Spleen (tissue), 11 donors: ENCODE measurements at regions not wholly inside any gene's neighbourhood (a gene's known extent, or its start where the extent isn't known, plus 50 kb on each side); places are given as distances from the start of the nearest gene placed in this dataset.

Experiments
- DNase-seq: peaks from one replicate; pipeline ENCODE4 v3.0.0-alpha.2; 2020
- H3K27ac ChIP-seq, 8 donors: fragments of 200-600 bp; sonication (generic) in 7 of 8; 1 replicate in 4 of 8; 2 replicates in 4 of 8; pipeline versions ENCODE4 v1.5.0 to v1.8.0; 2016 to 2021; ENCODE audit warnings: inconsistent platforms in 4 of 8, mild to moderate bottlenecking in 4 of 8, moderate library complexity in 1 of 8
- H3K27me3 ChIP-seq, 7 donors: fragments of 200-600 bp; sonication (generic) in 6 of 7; replicated peaks in 1 of 7; 1 replicate in 4 of 7; 2 replicates in 3 of 7; pipeline versions ENCODE4 v1.5.0 to v1.8.0; 2016 to 2021; ENCODE audit warnings: inconsistent platforms in 3 of 7, mild to moderate bottlenecking in 1 of 7
- H3K36me3 ChIP-seq, 6 donors: fragments of 200-600 bp; sonication (generic) in 5 of 6; 1 replicate in 4 of 6; 2 replicates in 2 of 6; pipeline versions ENCODE4 v1.5.0 to v1.8.0; 2016 to 2021; ENCODE audit warnings: inconsistent platforms in 2 of 6
- H3K4me1 ChIP-seq, 6 donors: fragments of 200-600 bp; sonication (generic) in 5 of 6; 1 replicate in 3 of 6; 2 replicates in 3 of 6; pipeline versions ENCODE4 v1.5.0 to v1.8.0; 2016 to 2021; ENCODE audit warnings: inconsistent platforms in 3 of 6
- H3K4me3 ChIP-seq, 8 donors: fragments of 200-600 bp; sonication (generic) in 7 of 8; 1 replicate in 4 of 8; 2 replicates in 4 of 8; pipeline versions ENCODE4 v1.5.0 to v1.8.0; 2016 to 2021; ENCODE audit warnings: inconsistent platforms in 4 of 8, mild to moderate bottlenecking in 4 of 8, moderate library complexity in 2 of 8
- H3K9me3 ChIP-seq, 8 donors: fragments of 200-600 bp; sonication (generic) in 7 of 8; 1 replicate in 4 of 8; 2 replicates in 4 of 8; pipeline versions ENCODE4 v1.5.0 to v1.8.0; 2016 to 2021; ENCODE audit warnings: inconsistent platforms in 4 of 8
- POLR2A ChIP-seq, 3 donors: fragments of 450-650 bp; IDR thresholded peaks; one replicate each; pipeline ENCODE4 v1.5.1; 2017; ENCODE audit warnings: antibody characterized with exemption in 3 of 3, mild to moderate bottlenecking in 1 of 3
- POLR2AphosphoS5 ChIP-seq, 3 donors: sonication (generic); formaldehyde crosslinking; IDR thresholded peaks; one replicate each; pipeline ENCODE4 v1.5.1; 2017; ENCODE audit warnings: antibody characterized with exemption in 3 of 3
- WGBS, 5 donors: extraction: QIAGEN DNeasy Blood & Tissue Kit in 3 of 5; methylation state at CpG; one replicate each; pipeline versions ENCODE4 v1.1.5 to v1.1.7; 2013 to 2018; 5-methylcytosine and 5-hydroxymethylcytosine counted together
- intact Hi-C: fragments of 100-400 bp; cut with DNase I; formaldehyde crosslinking; loops from one replicate; pipeline ENCODE4 v1.15.0; 2023; ENCODE audit warnings: low total_unique reads
- TF ChIP-seq, protein P1 (sequence below), 11 experiments: fragments of 200-600 bp in 7 of 11; fragments of 450-650 bp in 4 of 11; sonication (generic) in 4 of 11; IDR thresholded peaks in 8 of 11; conservative IDR thresholded peaks in 3 of 11; 1 replicate in 7 of 11; 2 replicates in 4 of 11; pipeline versions ENCODE4 v1.4.0 to v1.8.0; 2016 to 2021; ENCODE audit warnings: antibody characterized with exemption in 11 of 11, inconsistent platforms in 4 of 11, mild to moderate bottlenecking in 1 of 11
- donor health status: healthy with polysubstance abuse.
- donor health status: DM: no; HTN: no; CAD: no; lungs with moderate emphysema.
- donor health status: DM: no; HTN: no; CAD: no.
- donor health status: Bipolar disorder and iron deficiency.
- donor health status: healthy.
- donor health status: DM: no; HTN: no; CAD: no.
- donor health status: DM: yes; HTN: yes; CAD: no.

DNA sequence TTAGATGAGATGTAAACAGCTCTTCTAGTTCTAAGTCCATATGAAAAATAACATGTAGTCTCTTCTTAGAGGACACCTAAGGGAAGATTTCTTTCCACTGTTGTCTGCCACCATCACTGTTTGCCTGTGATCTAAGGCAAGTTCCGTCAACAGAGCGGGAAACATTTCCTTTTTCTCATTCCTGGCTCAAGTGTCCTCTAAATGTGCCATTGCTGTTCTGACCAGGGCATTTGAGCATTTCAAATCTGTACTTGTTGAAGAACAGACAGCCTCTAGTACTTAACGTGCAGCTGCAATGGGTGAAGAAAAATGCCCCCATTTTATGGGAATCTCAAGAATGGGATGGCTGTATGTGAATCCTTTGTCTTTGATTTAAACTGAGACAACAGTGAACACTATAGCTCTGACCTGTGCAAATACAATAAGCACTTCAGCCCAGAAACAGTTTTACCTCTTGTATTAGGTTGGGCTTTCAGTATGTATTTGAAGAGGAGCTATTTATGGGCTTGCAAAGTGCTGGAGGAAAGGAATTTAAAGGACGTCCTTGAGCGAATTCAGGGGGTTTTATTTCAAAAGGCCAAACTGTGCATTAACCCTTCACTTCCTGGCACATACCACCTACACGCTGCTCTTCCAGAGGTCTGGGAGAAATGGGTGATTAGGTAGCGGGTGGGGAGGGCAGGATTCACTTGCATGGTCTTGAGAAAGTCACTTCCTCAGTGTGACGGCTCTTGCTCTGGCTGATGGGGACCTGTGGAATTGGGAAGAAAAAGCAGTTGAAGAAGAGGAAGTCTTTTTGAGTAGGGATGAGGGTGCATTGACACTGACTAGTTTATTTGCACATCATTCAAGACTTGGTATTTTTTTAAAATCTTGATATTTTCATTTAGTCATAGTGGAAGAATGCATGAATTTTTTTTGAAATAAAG is 66.1 kb downstream of the THNSL1 start:
- WGBS, 5 donors = 44 to 62% (median 52%) methylated on average over 8 of the region's 8 CpGs
- no peak for TF ChIP-seq POLR2A (IDR thresholded peaks at IDR 0.05)
- TF ChIP-seq POLR2AphosphoS5 (IDR thresholded peaks at IDR 0.05) = no peak
- TF ChIP-seq, protein P1, sequence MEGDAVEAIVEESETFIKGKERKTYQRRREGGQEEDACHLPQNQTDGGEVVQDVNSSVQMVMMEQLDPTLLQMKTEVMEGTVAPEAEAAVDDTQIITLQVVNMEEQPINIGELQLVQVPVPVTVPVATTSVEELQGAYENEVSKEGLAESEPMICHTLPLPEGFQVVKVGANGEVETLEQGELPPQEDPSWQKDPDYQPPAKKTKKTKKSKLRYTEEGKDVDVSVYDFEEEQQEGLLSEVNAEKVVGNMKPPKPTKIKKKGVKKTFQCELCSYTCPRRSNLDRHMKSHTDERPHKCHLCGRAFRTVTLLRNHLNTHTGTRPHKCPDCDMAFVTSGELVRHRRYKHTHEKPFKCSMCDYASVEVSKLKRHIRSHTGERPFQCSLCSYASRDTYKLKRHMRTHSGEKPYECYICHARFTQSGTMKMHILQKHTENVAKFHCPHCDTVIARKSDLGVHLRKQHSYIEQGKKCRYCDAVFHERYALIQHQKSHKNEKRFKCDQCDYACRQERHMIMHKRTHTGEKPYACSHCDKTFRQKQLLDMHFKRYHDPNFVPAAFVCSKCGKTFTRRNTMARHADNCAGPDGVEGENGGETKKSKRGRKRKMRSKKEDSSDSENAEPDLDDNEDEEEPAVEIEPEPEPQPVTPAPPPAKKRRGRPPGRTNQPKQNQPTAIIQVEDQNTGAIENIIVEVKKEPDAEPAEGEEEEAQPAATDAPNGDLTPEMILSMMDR (IDR thresholded peaks at IDR 0.05 in 8 of 11, conservative IDR thresholded peaks at IDR 0.05 in 3 of 11) = no peak
- Histone ChIP-seq H3K4me1 (peaks cover 0 to 8% (median 2%) of the 10 kb centered on the region in 6 donors), H3K4me3 (no peak overlapping the region), H3K9me3 (no peaks in the 10 kb centered on the region), H3K27ac (no peak overlapping the region), H3K27me3 (no peaks in the 10 kb centered on the region), H3K36me3 (no peaks in the 10 kb centered on the region)
- DNase-seq = no peak
- intact Hi-C loops = loop anchor here (5.0 kb wide), 1 partner anchor 440 kb away; no protein-coding TSS in a partner anchor

DNA sequence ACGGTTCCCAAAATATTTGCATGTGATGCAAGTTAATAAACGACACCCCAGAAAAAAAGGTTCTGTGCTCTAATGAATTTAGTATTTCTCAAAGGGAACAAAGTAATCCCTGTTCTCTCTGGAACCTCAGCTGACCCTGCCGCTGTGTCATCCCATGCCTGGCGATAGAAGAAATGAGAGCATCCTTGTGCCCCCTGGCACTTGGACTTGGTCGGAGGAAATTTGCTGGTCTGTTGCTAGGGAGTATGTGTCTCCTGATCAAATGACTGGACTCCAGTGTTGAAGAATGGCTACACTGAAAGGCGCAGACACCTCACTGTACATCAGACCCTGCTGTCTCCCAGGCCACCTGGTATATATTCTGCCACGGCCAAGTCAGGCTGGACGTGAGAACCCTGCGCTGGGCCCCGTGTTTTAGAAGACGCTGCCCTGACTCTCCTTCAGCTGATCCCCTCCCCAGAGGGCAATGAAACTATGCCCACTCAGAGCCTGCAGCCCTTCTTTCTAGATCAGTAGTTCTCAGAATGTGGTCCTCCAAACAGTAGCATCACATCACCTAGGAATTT is 67.2 kb downstream of the THNSL1 start:
- Histone ChIP-seq H3K4me1 (peaks cover 0 to 8% (median 2%) of the 10 kb centered on the region in 6 donors), H3K27me3 (no peaks in the 10 kb centered on the region), H3K36me3 (no peaks in the 10 kb centered on the region), H3K4me3 (no peak overlapping the region), H3K27ac (no peak overlapping the region), H3K9me3 (no peaks in the 10 kb centered on the region)
- TF ChIP-seq POLR2A (IDR thresholded peaks at IDR 0.05) (no peak), POLR2AphosphoS5 (IDR thresholded peaks at IDR 0.05) (no peak)
- TF ChIP-seq, protein P1 (IDR thresholded peaks at IDR 0.05 in 8 of 11, conservative IDR thresholded peaks at IDR 0.05 in 3 of 11) = no peak
- no peak for DNase-seq
- intact Hi-C loops = loop anchor here (5.0 kb wide), 1 partner anchor 441 kb away; no protein-coding TSS in a partner anchor
- WGBS, 5 donors = 89 to 96% (median 92%) methylated on average over 11 of the region's 11 CpGs

DNA sequence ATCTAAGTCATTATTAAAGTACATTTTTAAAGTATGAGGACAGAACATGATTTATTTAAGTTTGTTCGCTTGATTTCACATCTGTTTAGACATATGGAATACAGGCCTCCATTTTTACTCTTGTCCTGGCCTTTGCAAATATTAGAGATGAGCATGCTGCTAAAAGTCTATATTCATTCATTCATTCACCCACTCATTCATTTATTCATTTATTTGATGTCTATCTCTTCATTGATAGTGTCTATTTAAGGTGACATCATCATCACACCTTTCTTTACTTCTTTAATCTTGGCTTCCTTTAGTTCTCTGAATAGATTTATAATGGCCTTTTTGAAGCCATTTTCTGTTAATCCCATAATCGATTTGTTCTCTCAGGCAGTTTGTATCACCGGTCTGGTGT is 68.0 kb downstream of the THNSL1 start:
- Histone ChIP-seq H3K27ac (no peak overlapping the region), H3K27me3 (no peaks in the 10 kb centered on the region), H3K4me1 (peaks cover 0 to 8% (median 2%) of the 10 kb centered on the region in 6 donors), H3K4me3 (no peak overlapping the region), H3K9me3 (no peaks in the 10 kb centered on the region), H3K36me3 (no peaks in the 10 kb centered on the region)
- WGBS, 5 donors = 89 to 97% (median 94%) methylated on average over 3 of the region's 3 CpGs
- no peak for DNase-seq
- TF ChIP-seq, protein P1 (IDR thresholded peaks at IDR 0.05 in 8 of 11, conservative IDR thresholded peaks at IDR 0.05 in 3 of 11) = no peak
- TF ChIP-seq POLR2AphosphoS5 (IDR thresholded peaks at IDR 0.05) (no peak), POLR2A (IDR thresholded peaks at IDR 0.05) (no peak)
- intact Hi-C loops = loop anchor here (5.0 kb wide), 1 partner anchor 442 kb away; no protein-coding TSS in a partner anchor

DNA sequence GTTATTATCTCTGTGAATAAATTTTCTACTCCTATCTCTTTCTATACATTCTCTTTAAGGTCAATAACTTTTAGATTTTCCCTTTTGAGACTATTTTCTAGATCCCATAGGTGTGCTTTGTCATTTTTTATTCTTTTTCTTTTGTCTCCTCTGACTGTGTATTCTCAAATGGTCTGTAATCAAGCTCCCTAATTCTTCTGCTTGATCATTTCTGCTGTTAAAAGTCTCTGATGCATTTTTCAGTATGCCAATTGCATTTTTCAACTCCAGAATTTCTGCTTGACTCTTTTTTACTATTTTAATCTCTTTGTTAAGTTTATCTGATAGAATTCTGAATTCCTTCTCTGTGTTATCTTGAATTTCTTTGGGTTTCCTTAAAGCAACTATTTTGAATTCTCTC is 78.2 kb downstream of the THNSL1 start:
- DNase-seq = no peak
- Histone ChIP-seq H3K27me3 (no peaks in the 10 kb centered on the region), H3K27ac (no peak overlapping the region), H3K36me3 (no peaks in the 10 kb centered on the region), H3K4me1 (no peaks in the 10 kb centered on the region), H3K9me3 (peaks cover 0 to 58% (median 42%) of the 10 kb centered on the region in 8 donors), H3K4me3 (no peak overlapping the region)
- intact Hi-C loops = no loop called here
- TF ChIP-seq POLR2A (IDR thresholded peaks at IDR 0.05) = no peak
